ENCODE measurements at regions not wholly inside any gene's neighbourhood (a gene's known extent, or its start where the extent isn't known, plus 50 kb on each side); places are given as distances from the start of the nearest gene placed in this dataset.

DNA sequence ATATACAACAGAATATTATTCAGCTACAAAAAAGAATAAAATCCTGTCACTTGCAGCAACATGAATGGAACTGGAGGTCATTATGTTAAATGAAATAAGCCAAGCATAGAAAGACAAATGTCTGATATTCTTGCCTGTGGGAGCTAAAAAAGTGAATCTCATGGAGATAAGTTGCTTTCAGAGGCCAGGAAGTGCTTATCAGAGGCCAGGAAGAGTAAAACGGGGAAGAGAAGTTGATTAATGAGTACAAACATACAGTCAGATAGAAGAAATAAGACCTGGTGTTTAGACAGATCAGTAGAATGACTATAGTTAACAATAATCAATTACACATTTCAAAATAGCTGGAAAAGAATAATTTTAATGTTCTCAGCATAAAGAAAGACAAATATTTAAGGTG is 54.4 kb upstream of the CPHXL start:
- TF ChIP-seq POLR2A (IDR thresholded peaks at IDR 0.05): no peak
- TF ChIP-seq, protein P1, sequence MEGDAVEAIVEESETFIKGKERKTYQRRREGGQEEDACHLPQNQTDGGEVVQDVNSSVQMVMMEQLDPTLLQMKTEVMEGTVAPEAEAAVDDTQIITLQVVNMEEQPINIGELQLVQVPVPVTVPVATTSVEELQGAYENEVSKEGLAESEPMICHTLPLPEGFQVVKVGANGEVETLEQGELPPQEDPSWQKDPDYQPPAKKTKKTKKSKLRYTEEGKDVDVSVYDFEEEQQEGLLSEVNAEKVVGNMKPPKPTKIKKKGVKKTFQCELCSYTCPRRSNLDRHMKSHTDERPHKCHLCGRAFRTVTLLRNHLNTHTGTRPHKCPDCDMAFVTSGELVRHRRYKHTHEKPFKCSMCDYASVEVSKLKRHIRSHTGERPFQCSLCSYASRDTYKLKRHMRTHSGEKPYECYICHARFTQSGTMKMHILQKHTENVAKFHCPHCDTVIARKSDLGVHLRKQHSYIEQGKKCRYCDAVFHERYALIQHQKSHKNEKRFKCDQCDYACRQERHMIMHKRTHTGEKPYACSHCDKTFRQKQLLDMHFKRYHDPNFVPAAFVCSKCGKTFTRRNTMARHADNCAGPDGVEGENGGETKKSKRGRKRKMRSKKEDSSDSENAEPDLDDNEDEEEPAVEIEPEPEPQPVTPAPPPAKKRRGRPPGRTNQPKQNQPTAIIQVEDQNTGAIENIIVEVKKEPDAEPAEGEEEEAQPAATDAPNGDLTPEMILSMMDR (IDR thresholded peaks at IDR 0.05): no peak

Data from body of pancreas (tissue), 4 donors.